ENCODE measurements at regions not wholly inside any gene's neighbourhood (a gene's known extent, or its start where the extent isn't known, plus 50 kb on each side); places are given as distances from the start of the nearest gene placed in this dataset.

DNA sequence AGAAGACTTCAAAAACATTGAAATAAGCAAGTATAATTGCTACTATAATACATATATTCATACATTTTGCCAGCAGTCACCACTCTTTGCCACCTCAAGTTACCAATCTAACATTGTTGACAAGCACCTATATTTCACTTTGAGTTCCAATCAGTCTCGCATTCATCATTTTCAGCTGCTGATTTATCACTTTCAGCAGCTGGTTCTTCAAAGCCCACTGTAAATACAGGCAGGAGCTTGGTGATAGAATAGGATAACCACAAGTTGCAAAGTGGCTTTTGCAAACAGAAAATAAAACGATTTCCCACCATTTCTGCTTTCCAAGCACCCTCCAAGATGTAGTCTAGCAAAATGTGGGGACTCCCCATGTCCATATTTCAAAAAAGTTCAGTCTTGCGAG lies 114.2 kb upstream of the ITGA1 start:
- no peaks in the 10 kb centered on the region for H3K36me3 Mint-ChIP-seq (ENCODE audit: low read depth)

DNA sequence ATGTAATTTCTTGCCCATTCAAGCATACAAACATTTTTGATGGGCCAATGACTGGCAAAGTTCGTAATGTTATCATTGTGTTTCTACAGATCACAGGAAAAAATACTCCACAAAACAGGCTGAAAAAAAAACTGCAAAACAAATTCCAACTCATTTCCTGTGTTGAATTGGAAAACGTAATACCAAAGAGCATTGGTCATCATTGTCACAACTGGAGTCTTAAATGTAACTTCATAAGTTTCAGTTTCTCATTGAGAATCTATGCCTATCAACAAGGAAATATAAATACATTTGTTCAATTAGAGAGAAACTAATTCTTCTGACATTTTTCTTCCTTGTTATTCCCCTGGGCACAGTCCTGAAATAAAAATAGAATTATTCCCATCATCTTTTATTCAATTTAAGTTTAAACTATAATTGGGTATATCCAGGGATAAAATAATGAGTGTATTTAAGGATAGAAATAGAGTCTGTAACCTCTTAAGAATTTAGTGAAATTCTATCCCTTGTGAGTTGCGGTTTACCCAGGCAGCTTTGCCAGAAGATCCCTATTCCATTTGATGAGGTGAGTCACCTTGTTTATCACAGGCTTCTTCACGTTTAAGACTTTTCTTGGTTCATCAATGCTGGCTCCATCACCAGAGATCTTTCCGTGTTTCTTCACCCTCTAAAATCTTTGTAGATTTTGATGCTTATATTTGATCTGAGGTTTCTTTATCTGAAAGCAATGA lies 112.7 kb upstream of the ITGA1 start:
- no peak overlapping the region for H3K27ac Mint-ChIP-seq
- DNase-seq, result no peak
- H3K9me3 Mint-ChIP-seq, result no peaks in the 10 kb centered on the region
- H3K27me3 Mint-ChIP-seq, result no peaks in the 10 kb centered on the region
- no peak overlapping the region for H3K4me3 Mint-ChIP-seq
- peaks cover 18% of the 10 kb centered on the region for H3K4me1 Mint-ChIP-seq (ENCODE audit: low read depth)
- no peaks in the 10 kb centered on the region for H3K36me3 Mint-ChIP-seq (ENCODE audit: low read depth)

More for the DNA sequence above, 114.2 kb upstream of the ITGA1 start:
- no peaks in the 10 kb centered on the region for H3K27me3 Mint-ChIP-seq
- DNase-seq, result no peak
- no peaks in the 10 kb centered on the region for H3K9me3 Mint-ChIP-seq
- H3K4me1 Mint-ChIP-seq (ENCODE audit: low read depth), result peaks cover 18% of the 10 kb centered on the region
- no peak overlapping the region for H3K27ac Mint-ChIP-seq
- H3K4me3 Mint-ChIP-seq, result no peak overlapping the region

DNA sequence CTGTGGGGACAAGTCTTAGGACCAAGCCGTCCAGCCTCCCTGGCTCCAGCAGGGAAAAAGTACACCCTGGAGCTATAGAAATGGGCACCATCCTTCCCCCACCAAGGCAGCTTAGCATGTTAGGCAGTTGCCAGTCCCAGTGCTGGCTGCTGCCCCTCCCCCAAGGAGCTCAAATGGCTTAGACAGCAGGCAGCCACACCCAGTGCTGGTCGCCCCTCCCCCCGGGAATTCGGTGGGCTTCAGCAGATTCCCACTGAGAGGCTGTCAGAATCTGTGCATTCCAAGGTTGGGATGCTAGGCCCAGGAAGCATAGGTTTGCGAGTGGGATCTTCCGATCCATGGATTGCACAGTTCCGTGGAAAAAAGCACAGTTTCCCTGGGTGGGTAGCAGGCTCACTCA lies 105.2 kb upstream of the ITGA1 start:
- no peaks in the 10 kb centered on the region for H3K9me3 Mint-ChIP-seq
- H3K4me1 Mint-ChIP-seq (ENCODE audit: low read depth), result no peaks in the 10 kb centered on the region
- H3K36me3 Mint-ChIP-seq (ENCODE audit: low read depth), result no peaks in the 10 kb centered on the region
- no peak for DNase-seq
- H3K27ac Mint-ChIP-seq, result no peak overlapping the region
- H3K4me3 Mint-ChIP-seq, result no peak overlapping the region
- no peaks in the 10 kb centered on the region for H3K27me3 Mint-ChIP-seq

DNA sequence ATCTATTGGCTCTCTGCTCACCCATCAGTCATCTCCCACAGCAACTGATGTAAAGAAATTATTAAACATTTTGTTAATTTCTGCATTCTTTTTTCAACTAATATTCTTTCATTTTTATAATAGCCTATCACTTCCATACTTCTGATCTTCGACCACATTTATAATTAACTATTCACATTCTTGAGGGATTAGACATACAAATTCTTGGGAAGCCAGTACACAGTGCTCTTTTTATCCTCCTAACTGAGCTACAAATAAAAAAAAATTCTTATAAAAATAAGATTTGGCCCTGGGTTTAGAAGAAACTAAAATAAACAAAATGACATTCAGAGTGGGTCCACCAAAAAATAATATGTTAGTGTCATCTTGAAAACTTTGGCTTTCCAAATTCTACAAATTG lies 103.7 kb upstream of the ITGA1 start:
- Mint-ChIP-seq H3K4me1 (ENCODE audit: low read depth) (no peaks in the 10 kb centered on the region), H3K4me3 (no peak overlapping the region), H3K27ac (no peak overlapping the region), H3K36me3 (ENCODE audit: low read depth) (no peaks in the 10 kb centered on the region), H3K27me3 (no peaks in the 10 kb centered on the region), H3K9me3 (no peaks in the 10 kb centered on the region)
- DNase-seq, result no peak

DNA sequence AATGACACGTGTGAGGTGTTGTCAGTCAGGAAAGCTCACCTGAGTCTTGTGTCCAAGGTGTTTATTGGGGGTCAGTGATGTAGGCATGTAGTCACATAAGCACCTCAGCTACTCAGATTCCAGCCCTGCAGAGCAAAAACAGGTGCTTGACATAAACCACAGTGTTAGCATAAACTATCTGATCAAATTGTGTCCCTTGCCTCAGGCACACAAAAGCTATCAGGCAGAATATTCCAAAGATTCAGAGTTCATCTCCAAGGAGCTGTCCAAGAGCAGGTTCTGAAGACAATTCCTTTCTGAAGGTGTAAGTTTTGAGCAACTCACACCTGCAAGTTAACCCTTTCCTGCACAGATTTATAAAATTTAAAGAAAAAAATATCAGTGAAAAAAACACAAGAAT lies 102.2 kb upstream of the ITGA1 start:
- no peak overlapping the region for H3K27ac Mint-ChIP-seq
- no peaks in the 10 kb centered on the region for H3K4me1 Mint-ChIP-seq (ENCODE audit: low read depth)
- no peaks in the 10 kb centered on the region for H3K36me3 Mint-ChIP-seq (ENCODE audit: low read depth)
- H3K27me3 Mint-ChIP-seq, result no peaks in the 10 kb centered on the region
- DNase-seq, result no peak
- H3K9me3 Mint-ChIP-seq, result no peaks in the 10 kb centered on the region
- H3K4me3 Mint-ChIP-seq, result no peak overlapping the region

DNA sequence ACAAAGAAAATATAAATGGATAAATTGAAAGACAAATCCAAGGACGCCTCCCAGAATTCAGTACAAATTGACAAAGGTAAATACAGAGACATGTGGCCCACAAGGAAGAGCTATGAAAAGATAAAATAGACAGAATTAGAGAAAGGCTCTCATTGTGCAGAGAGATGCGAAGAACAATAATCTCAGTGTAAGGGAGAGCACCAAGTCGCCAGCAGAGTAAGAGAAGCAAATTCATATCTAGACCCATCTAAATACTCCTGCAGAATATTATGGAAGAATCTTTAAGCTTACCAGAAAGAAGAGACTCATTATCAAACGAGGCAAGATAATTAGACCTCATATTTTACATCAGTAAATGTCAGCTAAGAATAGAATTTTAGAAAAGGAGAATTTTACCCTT lies 101.7 kb upstream of the ITGA1 start:
- Mint-ChIP-seq H3K36me3 (ENCODE audit: low read depth) (no peaks in the 10 kb centered on the region), H3K4me1 (ENCODE audit: low read depth) (no peaks in the 10 kb centered on the region), H3K4me3 (no peak overlapping the region), H3K9me3 (no peaks in the 10 kb centered on the region), H3K27me3 (no peaks in the 10 kb centered on the region), H3K27ac (no peak overlapping the region)
- no peak for DNase-seq

DNA sequence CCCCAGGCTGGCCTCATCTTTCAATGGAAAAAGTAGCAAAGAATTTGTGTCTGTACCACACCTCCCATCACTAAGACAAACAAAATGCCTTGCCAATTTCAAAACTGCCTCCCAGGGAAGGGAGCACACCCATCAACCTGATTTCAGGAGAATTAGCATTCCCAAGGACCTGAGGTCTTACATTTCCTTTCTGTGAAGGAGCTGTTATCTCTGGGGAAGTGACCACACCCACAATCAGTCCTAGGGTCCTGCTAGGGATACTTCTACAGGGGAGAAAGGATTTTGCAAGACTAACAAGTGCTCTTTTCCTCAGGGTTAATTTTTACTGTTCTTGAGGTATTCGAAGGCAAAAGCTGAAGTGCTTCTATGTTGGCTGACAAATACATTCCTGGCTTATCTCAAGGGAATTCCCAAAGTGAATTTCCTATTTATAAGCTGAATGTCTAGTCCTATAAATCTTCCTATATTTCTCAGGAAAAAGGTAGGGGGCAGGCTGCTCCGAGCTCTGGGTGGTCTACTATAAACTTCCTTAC lies 97.4 kb upstream of the ITGA1 start:
- Mint-ChIP-seq H3K27ac (no peak overlapping the region), H3K36me3 (ENCODE audit: low read depth) (no peaks in the 10 kb centered on the region), H3K27me3 (no peaks in the 10 kb centered on the region), H3K9me3 (no peaks in the 10 kb centered on the region), H3K4me1 (ENCODE audit: low read depth) (peaks cover 6% of the 10 kb centered on the region), H3K4me3 (no peak overlapping the region)
- DNase-seq, result no peak

DNA sequence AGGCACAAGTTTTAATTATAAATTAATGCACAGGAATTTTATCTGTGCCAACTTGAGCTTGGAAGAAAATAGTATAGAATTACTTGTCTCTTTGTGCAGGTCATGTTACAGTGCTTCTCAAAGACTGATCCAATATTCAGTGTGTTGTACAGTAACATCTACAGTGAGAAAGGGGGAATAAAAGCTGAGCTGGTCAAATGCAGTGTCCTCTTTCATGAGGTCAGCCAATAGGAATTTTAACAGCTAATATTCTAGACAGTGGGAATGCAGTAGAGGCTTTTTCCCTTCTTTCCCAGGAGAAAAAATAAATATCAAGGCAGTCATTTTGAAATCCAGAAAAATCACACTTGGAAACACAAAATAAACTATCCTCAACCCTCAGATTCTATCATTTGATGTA lies 95.7 kb upstream of the ITGA1 start:
- Mint-ChIP-seq H3K9me3 (no peaks in the 10 kb centered on the region), H3K27me3 (no peaks in the 10 kb centered on the region), H3K27ac (no peak overlapping the region), H3K4me1 (ENCODE audit: low read depth) (peaks cover 6% of the 10 kb centered on the region), H3K4me3 (no peak overlapping the region), H3K36me3 (ENCODE audit: low read depth) (no peaks in the 10 kb centered on the region)
- DNase-seq, result no peak

DNA sequence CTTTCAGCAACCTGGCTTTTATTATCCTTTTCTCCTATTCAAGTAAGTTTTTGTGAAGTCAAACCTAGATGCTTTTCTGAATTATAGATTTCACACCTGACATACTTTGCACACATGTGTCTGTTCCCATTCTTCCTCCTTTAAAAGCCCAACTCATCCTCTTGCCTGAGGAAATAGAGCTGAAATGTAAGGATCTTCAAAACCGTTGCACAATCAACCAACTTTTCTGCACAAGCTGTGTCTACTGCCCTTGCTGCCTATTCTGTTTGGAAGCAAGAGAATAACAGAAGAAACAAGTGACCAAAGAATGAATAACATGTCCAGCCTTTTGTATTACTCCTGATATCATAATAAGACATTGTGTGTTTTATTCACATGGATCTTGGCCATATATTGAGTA lies 95.1 kb upstream of the ITGA1 start:
- no peaks in the 10 kb centered on the region for H3K36me3 Mint-ChIP-seq (ENCODE audit: low read depth)
- no peaks in the 10 kb centered on the region for H3K27me3 Mint-ChIP-seq
- H3K27ac Mint-ChIP-seq, result no peak overlapping the region
- peaks cover 6% of the 10 kb centered on the region for H3K4me1 Mint-ChIP-seq (ENCODE audit: low read depth)
- no peaks in the 10 kb centered on the region for H3K9me3 Mint-ChIP-seq
- no peak for DNase-seq
- H3K4me3 Mint-ChIP-seq, result no peak overlapping the region

DNA sequence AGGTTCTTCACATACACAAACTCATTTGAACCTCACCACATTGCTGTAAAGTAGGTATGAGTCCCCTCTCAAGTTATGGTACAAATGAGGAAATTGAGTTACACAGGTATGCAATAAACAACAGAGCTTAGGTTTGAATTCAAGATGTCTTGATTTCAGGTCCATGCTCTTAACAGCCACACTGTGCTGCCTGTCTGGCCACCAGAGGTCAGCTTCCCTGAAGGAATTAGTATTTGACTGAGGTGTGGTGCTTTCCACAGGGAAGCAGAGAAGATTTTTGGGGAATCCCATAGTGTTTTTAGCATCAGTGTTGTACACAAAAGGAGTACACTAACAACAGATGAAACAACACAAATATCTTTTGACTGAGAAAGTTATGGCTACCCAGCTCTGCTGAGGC lies 94.4 kb upstream of the ITGA1 start:
- DNase-seq, result no peak
- Mint-ChIP-seq H3K36me3 (ENCODE audit: low read depth) (no peaks in the 10 kb centered on the region), H3K9me3 (no peaks in the 10 kb centered on the region), H3K4me3 (no peak overlapping the region), H3K27me3 (no peaks in the 10 kb centered on the region), H3K4me1 (ENCODE audit: low read depth) (peaks cover 6% of the 10 kb centered on the region), H3K27ac (no peak overlapping the region)

DNA sequence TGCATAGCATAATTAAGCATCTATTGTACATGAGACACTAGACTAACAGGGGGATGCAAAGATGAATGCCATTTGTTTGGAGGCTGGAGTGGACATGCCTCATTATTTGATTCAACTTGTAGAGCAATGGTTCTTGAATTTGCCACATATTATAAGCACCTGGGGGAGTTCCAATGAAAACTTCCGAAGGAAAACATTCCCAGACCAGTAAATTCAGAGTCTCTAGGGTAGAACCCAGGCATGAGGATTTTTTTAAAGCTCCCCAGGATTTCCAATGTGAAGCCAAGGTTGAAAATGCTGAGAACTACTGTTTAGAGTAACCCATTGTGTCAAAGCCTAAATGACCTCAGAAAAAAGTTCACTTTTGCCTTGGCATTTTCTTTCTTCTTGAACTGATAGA lies 93.9 kb upstream of the ITGA1 start:
- Mint-ChIP-seq H3K27ac (no peak overlapping the region), H3K4me1 (ENCODE audit: low read depth) (peaks cover 6% of the 10 kb centered on the region), H3K36me3 (ENCODE audit: low read depth) (no peaks in the 10 kb centered on the region), H3K9me3 (no peaks in the 10 kb centered on the region), H3K4me3 (no peak overlapping the region), H3K27me3 (no peaks in the 10 kb centered on the region)
- no peak for DNase-seq

DNA sequence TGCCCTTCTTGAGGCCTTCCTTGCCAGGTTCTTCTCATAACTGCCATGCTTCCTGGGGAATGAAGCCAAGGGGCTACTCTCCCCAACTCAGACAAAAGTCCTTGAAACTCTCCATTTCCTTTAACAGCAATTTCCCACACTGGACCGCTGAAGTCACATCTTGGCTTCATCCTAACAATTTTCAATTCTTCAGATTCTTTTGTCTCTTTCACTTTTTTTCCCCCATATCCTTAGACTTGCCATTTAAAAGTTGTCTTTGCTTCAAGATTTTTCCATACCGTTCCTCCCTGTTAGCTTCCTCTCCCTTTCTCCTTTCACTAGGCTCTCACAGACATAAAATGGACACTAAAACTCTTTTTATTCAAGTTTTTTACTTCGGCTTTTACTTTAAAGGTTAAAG lies 93.1 kb upstream of the ITGA1 start:
- Mint-ChIP-seq H3K4me1 (ENCODE audit: low read depth) (peaks cover 6% of the 10 kb centered on the region), H3K27ac (no peak overlapping the region), H3K9me3 (no peaks in the 10 kb centered on the region), H3K36me3 (ENCODE audit: low read depth) (no peaks in the 10 kb centered on the region), H3K4me3 (no peak overlapping the region), H3K27me3 (no peaks in the 10 kb centered on the region)
- no peak for DNase-seq

DNA sequence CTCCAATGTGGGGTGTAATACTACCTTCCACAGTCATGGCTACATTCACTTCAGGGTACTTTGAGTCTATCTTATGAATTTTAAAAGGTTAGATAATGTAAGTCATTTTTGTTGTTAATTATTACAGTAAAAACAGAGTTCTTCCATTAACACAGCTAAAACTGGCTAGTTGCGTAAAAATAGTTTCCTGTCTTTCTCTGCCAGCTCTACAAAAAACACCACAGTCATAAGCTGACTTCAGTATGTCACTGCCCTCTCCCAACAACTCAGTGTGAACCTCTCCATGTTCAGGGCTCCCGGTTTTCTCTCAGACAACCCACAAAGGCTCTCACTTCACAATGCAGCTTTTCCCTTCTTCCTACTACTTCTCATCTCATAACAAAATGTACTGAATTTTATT lies 84.8 kb upstream of the ITGA1 start:
- no peak for DNase-seq
- H3K4me1 Mint-ChIP-seq (ENCODE audit: low read depth), result peaks cover 19% of the 10 kb centered on the region

DNA sequence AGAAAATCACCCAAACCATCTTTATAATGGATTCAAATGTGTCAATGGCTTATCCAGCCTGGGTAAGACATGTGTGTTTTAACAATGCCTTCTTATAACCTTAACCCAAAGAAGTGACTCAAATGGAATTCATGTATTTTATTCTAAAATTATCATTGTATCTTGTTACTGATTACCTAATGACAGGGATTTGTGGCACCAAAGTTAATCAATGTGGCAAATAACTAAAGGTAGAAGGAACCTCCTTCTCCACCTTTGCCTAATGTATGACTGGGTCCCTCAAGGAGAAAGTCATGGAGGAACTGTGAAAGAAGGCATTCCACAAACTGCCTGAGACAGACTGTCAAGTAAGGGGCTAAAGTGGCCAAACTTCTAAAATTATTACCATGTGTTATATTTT lies 84.4 kb upstream of the ITGA1 start:
- Mint-ChIP-seq H3K9me3 (no peaks in the 10 kb centered on the region), H3K27ac (no peak overlapping the region), H3K36me3 (ENCODE audit: low read depth) (no peaks in the 10 kb centered on the region), H3K4me1 (ENCODE audit: low read depth) (peaks cover 20% of the 10 kb centered on the region), H3K4me3 (no peak overlapping the region), H3K27me3 (no peaks in the 10 kb centered on the region)
- no peak for DNase-seq

More for the DNA sequence above, 84.8 kb upstream of the ITGA1 start:
- H3K9me3 Mint-ChIP-seq, result no peaks in the 10 kb centered on the region
- no peak overlapping the region for H3K27ac Mint-ChIP-seq
- H3K27me3 Mint-ChIP-seq, result no peaks in the 10 kb centered on the region
- H3K4me3 Mint-ChIP-seq, result no peak overlapping the region
- no peaks in the 10 kb centered on the region for H3K36me3 Mint-ChIP-seq (ENCODE audit: low read depth)

DNA sequence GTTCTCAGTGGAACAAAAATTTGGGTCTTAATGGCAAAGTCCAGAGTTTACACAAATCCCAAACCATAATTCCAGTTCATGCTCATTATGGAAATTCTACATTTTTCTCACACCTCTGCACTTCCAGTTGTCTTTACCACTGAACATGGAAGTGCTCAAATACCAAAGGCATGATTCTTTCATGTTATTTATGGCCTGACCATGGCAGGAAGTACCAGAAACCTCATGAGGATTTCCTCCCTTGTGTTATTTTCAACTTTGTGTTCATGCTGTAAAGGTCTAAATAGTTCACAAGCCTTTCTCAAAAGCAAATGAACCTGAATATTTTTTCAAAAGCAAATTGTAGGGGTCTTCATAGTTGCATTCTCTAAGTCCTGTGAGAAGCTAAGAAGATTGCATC lies 82.0 kb upstream of the ITGA1 start:
- no peaks in the 10 kb centered on the region for H3K9me3 Mint-ChIP-seq
- no peak overlapping the region for H3K27ac Mint-ChIP-seq
- DNase-seq, result no peak
- peaks cover 37% of the 10 kb centered on the region for H3K4me1 Mint-ChIP-seq (ENCODE audit: low read depth)
- no peaks in the 10 kb centered on the region for H3K27me3 Mint-ChIP-seq
- no peaks in the 10 kb centered on the region for H3K36me3 Mint-ChIP-seq (ENCODE audit: low read depth)
- no peak overlapping the region for H3K4me3 Mint-ChIP-seq

DNA sequence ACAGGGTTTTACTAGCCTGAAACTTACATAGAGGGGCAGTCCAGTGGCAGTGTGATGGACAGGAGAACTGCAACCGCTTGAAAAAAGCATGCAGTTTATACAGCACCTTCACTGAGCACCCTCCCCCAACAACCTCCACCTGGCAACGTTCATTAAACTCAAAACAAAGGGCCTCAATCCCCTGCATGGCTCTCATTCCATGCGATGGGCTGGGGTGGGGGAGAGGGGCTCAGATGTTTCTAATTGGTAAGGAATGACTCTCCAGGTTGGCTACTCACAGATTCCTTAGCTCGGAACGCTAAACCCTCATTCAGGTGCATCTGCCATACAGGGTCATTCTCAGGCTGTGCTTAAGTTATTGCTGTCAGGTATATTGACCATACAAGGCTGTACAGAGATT lies 80.9 kb upstream of the ITGA1 start:
- no peaks in the 10 kb centered on the region for H3K27me3 Mint-ChIP-seq
- H3K27ac Mint-ChIP-seq, result no peak overlapping the region
- H3K4me1 Mint-ChIP-seq (ENCODE audit: low read depth), result peaks cover 37% of the 10 kb centered on the region
- H3K36me3 Mint-ChIP-seq (ENCODE audit: low read depth), result no peaks in the 10 kb centered on the region
- no peak for DNase-seq
- no peak overlapping the region for H3K4me3 Mint-ChIP-seq
- H3K9me3 Mint-ChIP-seq, result no peaks in the 10 kb centered on the region
